Hematopoietic multipotent progenitor cell treated with erythropoietin and hydrocortisone succinate and interleukin-3 and kit ligand, for 17 days (in vitro differentiated cells): ENCODE measurements at regions not wholly inside any gene's neighbourhood (a gene's known extent, or its start where the extent isn't known, plus 50 kb on each side); places are given as distances from the start of the nearest gene placed in this dataset.

Experiments used
- DNase-seq: peaks from one replicate; pipeline ENCODE4 v3.0.0-alpha.2; 2015; ENCODE audit warnings: low spot score

DNA sequence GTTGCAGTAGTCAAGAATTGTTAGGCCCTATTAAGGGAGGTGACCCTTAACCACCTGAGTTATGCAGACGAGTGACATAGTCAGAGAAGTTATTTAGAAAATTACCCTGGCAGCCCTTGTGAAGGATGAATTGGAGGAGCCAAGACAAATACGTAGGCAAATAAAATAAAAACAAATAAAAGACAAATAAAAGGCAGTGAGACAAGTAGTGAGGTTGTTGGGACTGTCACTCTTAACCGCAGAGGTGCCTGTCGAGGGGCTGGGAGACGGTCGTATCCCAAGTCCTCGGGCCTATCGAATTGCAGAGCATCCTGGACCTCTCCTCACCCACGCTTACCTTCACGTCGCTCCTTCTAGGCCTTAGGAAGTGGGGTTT, 58.0 kb upstream of the ZC4H2 start:
- no peak for DNase-seq
